HG02973 (cell line): ENCODE measurements at regions not wholly inside any gene's neighbourhood (a gene's known extent, or its start where the extent isn't known, plus 50 kb on each side); places are given as distances from the start of the nearest gene placed in this dataset.
"Not testable (repeated sequence)": the region's sequence is repeated elsewhere in the genome, so short reads cannot be mapped to it uniquely, and the experiment has no call there.

Experiments used
- ATAC-seq: cut with Tn5 transposase; IDR thresholded peaks from one replicate; pipeline ENCODE4 v1.9.1; 2021; ENCODE audit warnings: moderate library complexity; ENCODE audit not compliant: unreplicated experiment

DNA sequence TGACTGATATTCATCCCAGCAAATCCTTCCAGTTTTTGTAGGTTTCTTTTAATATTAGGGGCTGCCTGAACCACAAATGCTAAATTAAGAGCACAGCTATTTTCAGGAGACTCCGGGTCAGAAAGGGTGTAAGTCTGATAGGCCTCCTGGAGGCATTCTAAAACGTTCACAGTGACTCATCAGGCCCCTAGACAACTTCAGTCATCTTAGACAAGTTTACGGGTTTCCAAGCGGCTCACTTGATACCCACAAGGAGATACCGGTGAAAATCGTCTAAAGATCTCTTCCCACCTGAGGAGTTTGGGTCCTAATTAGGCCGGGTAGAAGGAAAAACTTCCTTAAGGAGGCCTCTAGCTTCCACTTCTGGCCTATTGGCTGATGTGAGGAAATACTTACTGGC is 342.7 kb upstream of the USP9Y start:
- ATAC-seq, result no peak

DNA sequence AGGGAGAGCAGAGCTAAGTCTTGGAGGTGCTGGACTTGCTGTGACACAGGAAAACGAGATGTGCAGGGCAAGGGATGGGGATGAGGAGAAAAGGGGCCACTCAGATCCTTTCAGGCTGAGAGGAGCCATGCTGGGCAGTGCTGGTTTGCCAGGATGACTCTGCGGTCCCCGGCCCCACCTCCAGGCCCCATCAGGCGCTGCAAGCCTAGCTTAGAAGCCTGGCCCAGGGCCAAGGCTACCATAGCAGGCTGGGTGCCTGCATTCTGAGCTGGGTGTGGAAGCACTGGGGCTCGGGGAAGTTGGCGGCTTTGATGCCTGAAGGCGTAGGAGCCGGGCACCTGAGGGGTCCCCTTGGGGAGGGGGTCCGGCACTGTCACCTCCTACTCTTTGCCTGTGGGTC is 341.2 kb upstream of the USP9Y start:
- no peak for ATAC-seq

DNA sequence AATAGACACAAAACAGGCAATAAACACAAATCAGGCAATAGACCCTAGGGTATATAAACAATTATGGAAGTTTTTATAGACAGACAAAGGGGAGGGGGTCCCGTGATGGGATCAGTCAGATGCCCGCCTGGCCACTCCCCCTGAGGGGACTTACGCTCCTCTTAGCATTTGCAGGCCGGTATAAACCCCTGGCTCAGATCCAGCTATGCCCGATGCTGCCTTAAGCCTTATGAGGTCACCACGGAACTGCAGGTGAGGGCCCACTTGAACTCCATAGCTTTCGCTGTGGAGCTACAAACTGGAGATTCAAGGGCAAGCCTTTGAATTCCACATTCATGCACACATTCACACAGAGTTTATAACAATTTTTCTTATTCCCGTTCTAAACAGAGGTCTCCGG is 340.5 kb upstream of the USP9Y start:
- no peak for ATAC-seq

DNA sequence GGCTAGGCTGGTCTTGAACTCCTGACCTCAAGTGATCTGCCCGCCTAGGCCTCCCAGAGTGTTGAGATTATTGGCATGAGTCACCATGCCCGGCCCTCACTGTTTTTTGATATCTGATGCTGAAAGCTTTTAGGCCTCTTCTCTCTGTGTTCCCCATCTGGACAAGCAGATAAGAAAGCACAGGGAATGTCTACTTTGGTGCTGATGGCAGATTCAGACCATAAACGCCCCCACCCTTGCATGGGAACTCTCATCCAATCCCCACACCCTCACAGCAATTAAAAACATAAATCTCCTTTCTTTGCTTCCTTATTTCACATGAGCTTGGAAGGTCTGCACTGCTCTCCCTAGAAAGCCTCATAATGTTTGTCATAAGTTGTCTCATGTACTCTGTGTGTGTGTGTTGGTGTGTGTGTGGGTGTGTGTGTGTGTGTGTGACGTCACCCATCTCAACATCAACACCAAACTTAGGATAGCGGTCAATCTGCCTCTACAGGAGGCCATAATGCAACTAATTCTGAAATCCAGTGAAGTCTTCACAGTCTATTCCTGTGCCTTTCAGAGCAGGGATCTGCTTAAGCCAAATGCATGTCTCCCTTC is 335.6 kb upstream of the USP9Y start:
- no peak for ATAC-seq

DNA sequence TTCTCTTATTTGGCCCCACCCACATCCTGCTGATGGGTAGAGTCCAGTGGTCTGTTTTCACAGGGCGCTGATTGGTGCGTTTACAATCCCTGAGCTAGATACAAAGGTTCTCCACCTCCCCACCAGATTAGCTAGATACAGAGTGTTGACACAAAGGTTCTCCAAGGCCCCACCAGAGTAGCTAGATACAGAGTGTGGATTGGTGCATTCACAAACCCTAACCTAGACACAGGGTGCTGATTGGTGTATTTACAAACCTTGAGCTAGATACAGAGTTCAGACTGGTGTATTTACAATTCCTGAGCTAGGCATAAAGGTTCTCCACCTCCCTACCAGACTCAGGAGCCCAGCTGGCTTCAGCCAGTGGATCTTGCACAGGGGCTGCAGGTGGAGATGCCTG is 326.4 kb upstream of the USP9Y start:
- not testable (repeated sequence) for ATAC-seq

DNA sequence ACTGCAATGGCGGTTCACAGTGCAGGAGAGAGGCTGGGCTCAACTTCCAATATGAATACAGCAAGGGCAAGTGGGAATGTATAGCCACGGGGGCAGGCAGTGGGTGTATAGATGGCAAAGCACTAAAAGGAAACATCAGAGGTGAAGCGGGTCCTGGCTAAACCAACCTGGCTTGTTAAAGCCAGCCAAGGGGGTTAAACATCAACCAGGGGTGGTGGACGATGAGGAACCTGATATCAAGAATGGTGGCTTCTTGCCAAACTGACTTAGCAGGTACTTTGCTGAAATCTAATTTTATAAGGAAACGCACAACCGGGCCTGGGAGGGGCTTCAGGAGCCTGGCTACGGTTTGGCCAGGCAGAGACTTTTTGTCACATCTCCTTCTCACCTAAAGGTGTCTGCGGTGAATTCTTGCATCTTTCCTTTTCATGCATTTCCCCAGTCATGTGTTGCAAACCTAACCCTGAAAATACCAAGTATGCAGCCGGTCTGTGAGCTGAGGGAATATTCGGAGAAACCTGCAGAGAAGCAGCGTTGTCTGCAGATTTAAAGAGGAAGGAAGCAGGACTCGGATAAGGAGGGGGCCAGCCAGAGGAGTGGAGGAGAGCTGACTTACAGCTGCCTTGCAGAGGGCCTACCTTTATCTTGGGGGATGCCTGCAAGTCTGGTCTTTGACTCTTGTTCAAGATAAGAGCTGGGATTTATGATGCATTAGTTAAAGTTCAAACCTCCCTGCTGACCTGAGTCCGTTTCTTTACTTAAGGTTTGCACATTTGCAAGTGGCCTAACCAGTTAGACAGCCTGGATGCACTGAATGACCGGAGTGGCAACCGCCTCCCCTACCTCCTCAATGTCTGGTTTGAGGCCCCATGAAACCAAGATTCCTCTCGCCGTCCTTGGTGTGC is 309.1 kb upstream of the USP9Y start:
- not testable (repeated sequence) for ATAC-seq

DNA sequence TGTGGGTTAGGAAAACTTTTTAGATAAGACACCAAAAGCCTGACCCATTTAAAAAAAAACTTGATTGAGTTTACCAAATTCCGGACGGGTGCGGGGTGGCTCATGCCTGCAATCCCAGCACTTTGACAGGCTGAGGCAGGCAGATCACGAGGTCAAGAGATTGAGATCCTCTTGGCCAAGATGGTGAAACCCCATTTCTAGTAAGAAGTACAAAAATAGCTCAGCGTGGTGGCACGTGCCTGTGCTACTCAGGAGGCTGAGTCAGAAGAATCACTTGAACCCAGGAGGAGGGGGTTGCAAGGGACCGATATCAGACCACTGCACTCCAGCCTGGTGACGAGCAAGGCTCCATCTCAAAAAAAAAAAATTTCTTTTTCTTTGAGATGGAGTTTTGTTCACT is 307.8 kb upstream of the USP9Y start:
- ATAC-seq, result no peak

DNA sequence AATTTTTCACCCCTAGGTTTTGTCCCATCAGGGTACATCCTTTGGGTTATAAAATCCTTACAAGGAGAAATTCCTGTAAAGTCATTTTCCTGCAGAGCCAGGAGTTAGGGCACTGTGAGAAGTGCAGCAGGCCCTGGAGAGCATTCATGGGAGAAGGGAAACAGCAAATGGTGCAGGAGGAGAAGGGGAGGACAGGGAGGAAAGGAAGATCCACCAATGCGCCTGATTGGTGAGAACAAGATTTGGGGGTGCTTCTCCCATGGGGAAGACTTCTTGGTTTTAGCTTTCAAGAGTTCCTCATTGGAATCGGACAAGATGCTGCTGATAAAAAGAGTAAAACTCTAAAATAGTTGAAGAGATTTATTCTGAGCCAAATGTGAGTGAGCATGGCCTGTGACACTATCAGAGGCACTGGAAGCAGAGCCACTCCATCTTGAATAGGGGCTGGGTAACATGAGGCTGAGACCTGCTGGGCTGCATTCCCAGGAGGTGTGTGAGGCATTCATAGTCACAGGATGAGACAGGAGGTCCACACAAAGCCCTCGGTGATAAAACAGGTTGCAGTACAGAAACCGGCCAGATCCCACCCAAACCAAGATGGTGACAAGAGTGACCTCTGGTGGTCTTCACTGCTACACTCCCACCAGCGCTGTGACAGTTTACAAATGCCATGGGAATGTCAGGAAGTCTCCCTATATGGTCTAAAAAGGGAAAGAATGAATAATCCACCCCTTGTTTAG is 305.5 kb upstream of the USP9Y start:
- not testable (repeated sequence) for ATAC-seq

DNA sequence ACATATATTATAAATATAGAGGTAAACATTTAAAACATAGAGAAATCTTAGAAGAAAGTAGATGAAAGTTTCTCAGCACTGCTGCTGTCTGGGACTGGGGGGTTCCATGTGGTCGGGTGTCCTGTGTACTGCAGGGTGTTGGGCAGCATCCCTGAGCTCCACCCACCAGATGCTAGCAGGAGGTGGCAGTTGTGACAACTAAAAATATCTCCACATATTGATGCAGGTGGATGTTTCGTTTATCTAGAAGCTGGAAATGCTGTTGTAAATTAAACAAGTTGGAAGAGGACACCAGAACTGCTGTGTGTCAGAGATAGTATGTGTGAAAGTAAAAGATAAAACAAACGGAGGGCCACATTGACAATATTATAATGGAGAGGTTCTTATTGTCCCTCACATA is 297.1 kb upstream of the USP9Y start:
- no peak for ATAC-seq

DNA sequence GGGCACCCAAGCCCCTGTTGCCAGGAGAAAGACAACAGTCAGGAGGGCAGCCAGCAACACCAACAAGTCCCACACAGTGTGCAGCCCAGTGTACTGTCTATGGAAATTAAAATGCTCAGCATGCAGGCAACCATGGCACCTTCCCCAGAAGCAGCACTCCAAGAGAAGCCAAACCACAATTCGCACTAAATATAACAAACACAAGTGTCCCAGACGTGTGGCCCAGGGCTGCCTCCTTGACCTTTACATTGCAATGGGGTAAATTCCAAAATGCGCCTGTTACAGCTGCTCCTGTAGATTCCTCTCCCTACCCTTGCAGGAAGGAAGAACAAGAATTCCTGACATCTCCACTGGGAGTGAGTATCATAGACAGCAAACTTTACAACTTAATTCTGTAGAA is 292.8 kb upstream of the USP9Y start:
- no peak for ATAC-seq

DNA sequence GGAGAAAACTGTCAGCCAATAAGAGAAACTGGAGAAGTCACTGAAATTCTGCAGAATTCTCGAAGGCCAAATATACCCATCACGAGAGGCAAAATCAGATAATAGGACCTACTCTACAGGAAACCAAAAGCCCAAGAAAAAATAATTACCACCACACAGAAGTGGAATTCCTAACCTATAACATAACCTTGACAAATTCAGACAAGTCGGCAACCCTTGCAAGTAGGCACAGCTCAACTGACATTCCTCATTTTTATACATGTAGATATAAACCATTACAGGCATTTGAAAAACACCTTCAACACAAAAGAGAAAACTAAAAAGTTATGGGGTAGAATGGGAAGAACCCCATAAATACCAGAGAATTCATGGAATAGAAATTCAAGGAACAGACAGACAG is 290.3 kb upstream of the USP9Y start:
- no peak for ATAC-seq

DNA sequence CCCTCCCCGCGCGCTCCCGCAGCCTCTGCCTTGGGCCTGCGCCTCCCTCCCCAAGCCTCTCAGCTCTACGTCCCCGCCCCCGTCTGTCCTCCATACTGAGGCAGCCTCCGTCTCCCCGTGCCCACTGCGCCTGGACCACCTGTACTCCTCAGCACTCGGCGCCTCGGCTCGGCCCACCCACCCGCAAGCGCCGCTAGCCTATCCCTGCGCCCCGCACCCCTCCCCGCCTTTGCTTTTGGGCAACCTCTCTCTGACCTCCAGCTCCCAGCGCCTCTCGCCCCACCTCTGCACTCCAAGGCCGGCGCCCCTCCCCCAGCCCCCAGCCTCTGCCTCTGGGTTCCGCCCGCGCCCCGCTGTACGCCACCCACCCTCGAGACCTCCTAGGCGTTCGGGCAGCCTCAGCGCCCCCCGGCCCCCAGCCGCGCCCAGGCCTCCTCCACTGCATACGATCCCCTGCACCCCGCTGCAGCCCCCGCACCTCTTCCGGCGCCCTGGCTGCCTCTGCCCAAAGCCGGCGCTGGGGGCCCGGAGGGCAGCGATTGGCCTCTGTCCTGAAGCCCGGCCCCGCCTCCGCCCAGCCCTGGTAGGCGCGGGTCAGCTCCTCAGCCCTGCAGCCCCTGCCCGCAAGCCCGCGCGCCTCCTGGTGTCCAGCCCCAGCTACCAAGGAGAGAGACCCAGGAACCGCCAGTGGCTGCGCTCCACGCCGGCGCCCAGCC is 279.8 kb upstream of the USP9Y start:
- ATAC-seq, result no peak

DNA sequence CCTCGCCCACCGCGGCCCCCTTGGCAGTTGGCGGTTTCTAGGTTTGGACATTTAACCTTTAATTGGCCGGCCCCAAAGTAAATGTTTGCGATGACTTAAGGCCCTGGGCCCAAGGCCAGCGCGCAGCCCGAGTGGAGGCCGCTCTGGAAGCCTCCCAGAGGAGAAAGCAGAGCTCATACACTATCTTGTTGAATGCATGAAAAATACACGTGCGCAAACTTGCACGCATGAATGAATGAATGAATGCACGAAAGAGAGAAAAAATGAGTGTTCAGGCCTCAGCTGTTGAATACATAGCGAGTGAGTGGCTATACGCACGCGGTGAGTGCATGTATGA is 279.3 kb upstream of the USP9Y start:
- ATAC-seq, result no peak

DNA sequence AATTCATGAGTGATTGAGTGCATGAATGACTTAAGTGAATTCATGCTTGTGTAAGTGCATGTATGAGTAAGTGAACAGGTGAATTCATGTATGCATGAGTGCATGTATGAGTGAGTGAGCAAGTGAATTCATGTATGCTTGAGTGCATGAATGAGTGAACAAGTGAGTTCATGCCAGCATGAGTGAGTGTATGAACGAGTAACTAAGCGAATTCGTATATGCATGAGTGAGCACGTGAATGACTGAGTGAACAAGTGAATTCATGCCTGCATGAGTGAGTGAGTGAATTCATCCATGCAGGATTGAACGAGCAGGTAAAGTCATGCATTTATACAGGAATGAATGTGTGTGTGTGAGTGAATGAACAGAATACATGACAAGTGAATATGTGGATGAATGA is 278.5 kb upstream of the USP9Y start:
- no peak for ATAC-seq

DNA sequence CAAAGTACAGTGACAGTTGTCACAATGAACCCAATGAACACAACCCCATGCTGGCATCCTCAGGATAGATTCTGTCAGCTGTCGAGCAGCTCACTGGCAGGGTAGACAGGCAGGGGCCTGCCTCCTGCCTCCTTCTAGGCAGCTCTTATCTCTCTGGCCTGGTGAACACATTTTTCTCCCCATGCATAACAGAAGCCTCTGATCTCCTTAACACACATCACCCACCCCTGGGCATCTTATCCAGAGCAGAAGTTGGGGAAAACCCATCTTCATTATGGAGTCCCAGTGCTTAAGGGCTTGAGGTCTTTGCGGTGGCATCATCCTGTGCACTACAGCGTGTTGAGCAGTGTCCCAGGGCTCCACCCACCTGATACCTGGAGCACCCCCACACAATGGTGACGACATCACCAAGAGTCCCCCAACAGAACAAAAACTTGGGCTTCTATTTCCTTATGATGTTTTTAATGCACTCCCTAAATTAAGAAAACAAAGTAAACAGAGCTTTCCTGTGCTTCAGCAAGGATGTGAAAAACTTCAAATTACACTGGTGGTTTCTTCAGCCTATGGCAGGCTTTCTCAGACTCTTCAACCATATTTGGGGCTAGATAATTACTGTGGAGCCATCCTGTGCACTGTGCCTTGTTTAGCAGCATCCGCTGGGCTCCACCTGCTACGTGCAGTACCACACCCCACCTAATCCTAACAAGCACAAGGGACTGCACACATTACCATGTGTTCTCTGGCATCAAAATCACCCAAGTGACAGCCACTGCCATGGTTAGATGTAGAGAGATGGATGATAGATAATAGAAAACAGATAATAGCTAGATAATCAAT is 277.4 kb upstream of the USP9Y start:
- no peak for ATAC-seq

DNA sequence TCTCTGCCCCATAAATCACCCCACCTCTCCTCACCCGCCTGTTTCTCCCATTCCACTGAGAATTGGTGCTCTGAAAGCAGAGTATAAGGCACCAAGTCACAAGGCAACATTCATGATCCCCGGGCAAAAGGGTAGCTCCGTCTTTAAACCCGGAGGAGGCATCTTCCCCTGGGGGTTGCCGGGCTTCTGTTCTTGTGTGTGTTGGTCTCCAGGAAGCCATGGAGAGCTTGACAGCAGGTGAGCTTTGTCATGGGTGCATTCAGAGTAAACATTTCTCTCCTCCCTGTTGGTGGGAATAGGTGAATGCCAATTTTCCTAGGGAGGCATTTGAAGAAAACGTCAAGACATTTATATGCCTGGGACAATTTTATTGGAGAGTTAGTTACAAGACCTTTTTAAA is 275.5 kb upstream of the USP9Y start:
- ATAC-seq, result no peak

DNA sequence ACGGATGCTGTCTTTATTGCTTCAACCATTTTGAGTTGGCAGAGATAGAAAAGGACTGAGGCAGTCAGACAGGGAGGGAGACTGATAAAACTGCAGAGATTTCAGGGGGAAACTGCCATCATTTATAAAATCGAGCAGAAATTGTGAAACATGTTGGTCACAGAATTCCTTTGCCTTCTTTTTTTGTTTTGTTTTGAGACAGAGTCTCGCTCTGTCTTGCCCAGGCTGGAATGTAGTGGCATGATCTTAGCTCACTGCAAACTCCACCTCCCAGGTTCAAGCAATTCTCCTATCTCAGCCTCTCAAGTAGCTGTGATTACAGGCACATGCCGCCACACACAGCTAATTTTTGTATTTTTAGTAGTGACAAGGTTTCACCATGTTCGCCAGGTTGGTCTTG is 273.7 kb upstream of the USP9Y start:
- no peak for ATAC-seq

DNA sequence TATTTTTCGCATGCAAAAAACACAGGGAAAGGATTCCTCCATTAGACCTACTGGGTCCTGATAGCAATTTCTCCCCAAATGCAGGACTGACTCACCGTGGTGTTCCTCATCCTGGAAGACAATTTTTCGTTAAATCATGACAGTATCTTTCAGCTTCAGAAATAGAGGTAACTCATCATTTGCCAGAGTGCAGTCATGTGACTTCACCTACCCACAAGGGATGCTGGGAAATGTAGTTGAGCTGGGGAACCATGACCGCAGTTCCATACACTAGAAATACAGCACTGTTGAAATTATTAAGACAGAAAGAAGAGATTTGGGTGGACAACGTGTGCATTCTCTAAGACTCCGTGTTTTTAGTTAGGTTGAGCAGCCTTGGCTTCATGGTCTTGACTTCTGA is 269.5 kb upstream of the USP9Y start:
- no peak for ATAC-seq

DNA sequence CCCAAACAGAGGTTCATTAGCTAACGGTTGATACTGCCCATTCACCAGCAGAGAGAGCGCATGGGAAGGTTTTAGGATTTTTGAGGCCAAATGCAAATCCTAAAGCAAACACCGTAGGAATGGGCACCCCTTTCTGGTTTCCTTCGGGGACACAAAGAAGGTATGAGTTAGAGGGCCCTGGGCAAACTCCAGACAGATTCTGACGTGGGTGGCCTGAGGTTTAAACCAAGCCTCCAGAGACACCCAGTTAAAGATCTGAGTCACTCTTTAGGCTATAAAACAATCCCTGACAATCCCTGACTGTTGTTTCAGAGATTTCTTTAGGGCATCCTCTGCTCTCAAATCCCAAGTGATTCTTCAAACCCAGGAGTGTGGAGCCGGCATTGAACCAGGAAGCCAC is 262.2 kb upstream of the USP9Y start:
- not testable (repeated sequence) for ATAC-seq

DNA sequence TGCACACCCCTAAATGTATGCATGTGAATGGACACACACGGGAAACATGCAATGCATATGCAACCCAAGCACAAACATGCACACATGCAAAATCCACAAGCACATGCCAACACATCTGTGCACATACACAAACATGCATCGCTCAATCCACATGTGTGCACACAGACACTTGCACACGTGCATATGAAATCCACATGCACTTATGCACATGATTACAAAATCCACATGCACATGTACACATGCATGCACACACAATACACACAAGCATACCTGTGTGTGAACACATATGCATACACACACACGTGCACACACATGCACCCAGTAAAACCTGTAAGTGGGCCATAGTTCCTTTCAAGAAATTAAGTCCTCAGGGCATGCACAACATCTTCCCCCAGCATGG is 256.8 kb upstream of the USP9Y start:
- no peak for ATAC-seq
